MM.1S (cell line): ENCODE measurements at regions not wholly inside any gene's neighbourhood (a gene's known extent, or its start where the extent isn't known, plus 50 kb on each side); places are given as distances from the start of the nearest gene placed in this dataset.

ENCODE experiments used
- DNase-seq: peaks from one replicate; pipeline ENCODE4 v3.0.0-alpha.2; 2015
- H2AFZ ChIP-seq: fragments of 300-600 bp; sonication (generic); 2 replicates; pipeline ENCODE4 v1.6.0; 2016; ENCODE audit warnings: antibody characterized with exemption, low read length
- H3F3A ChIP-seq: fragments of 300-600 bp; sonication (generic); 2 replicates; pipeline ENCODE4 v1.6.1; 2016; ENCODE audit warnings: mild to moderate bottlenecking, antibody characterized with exemption, low read length, moderate library complexity, mixed read lengths; ENCODE audit not compliant: insufficient read depth
- H3K27ac ChIP-seq: fragments of 300-600 bp; sonication (generic); 2 replicates; pipeline ENCODE4 v1.5.1; 2016; ENCODE audit warnings: mild to moderate bottlenecking, low read length
- H3K27me3 ChIP-seq: fragments of 300-600 bp; sonication (generic); replicated peaks from 2 replicates; pipeline ENCODE4 v1.6.0; 2016; ENCODE audit warnings: low read length; ENCODE audit not compliant: insufficient read depth
- H3K36me3 ChIP-seq: fragments of 300-600 bp; sonication (generic); replicated peaks from 2 replicates; pipeline ENCODE4 v1.6.1; 2016; ENCODE audit warnings: mild to moderate bottlenecking, low read length, mixed read lengths; ENCODE audit not compliant: insufficient read depth
- H3K4me1 ChIP-seq: fragments of 300-600 bp; sonication (generic); 2 replicates; pipeline ENCODE4 v1.6.1; 2016; ENCODE audit warnings: low read length, mixed read lengths
- H3K4me2 ChIP-seq: fragments of 300-600 bp; sonication (generic); 2 replicates; pipeline ENCODE4 v1.6.0; 2016; ENCODE audit warnings: low read depth, low read length
- H3K4me3 ChIP-seq: fragments of 300-600 bp; sonication (generic); 2 replicates; pipeline ENCODE4 v1.5.1; 2016; ENCODE audit warnings: low read length, mixed read lengths
- H3K79me2 ChIP-seq: fragments of 300-600 bp; sonication (generic); 2 replicates; pipeline ENCODE4 v1.6.1; 2016; ENCODE audit warnings: mixed run types, low read length, mixed read lengths
- H3K9ac ChIP-seq: fragments of 300-600 bp; sonication (generic); 2 replicates; pipeline ENCODE4 v1.6.1; 2016; ENCODE audit warnings: low read length, mixed read lengths
- H3K9me2 ChIP-seq: fragments of 300-600 bp; sonication (generic); replicated peaks from 2 replicates; pipeline ENCODE4 v1.6.1; 2016; ENCODE audit warnings: mild to moderate bottlenecking, low read length, mixed read lengths; ENCODE audit not compliant: insufficient read depth
- H3K9me3 ChIP-seq: fragments of 300-600 bp; sonication (generic); replicated peaks from 2 replicates; pipeline ENCODE4 v1.6.1; 2016; ENCODE audit warnings: mild to moderate bottlenecking, low read length, mixed read lengths; ENCODE audit not compliant: insufficient read depth
- H4K20me1 ChIP-seq: fragments of 300-600 bp; sonication (generic); 2 replicates; pipeline ENCODE4 v1.6.1; 2016; ENCODE audit warnings: mild to moderate bottlenecking, low read length, moderate library complexity, mixed read lengths; ENCODE audit not compliant: insufficient read depth
- CTCF ChIP-seq: fragments of 300-600 bp; sonication (generic); IDR thresholded peaks from 2 replicates; pipeline ENCODE4 v1.5.1; 2016; ENCODE audit warnings: antibody characterized with exemption, low read length, mixed read lengths
- EZH2 ChIP-seq: fragments of 300-600 bp; sonication (generic); optimal IDR thresholded peaks from 2 replicates; pipeline ENCODE3; 2017; ENCODE audit warnings: low read depth, mild to moderate bottlenecking, antibody characterized with exemption, low read length, mixed read lengths
- EZH2phosphoT487 ChIP-seq: fragments of 300-600 bp; sonication (generic); IDR thresholded peaks from 2 replicates; pipeline ENCODE4 v1.6.1; 2018; ENCODE audit warnings: antibody characterized with exemption, low read length

- Histone ChIP-seq H2AFZ (no peak overlapping the region), H4K20me1 (no peaks in the 10 kb centered on the region), H3K27ac (no peak overlapping the region), H3F3A (no peaks in the 10 kb centered on the region), H3K9me2 (no peaks in the 10 kb centered on the region), H3K9ac (no peak overlapping the region), H3K4me2 (no peak overlapping the region), H3K9me3 (no peaks in the 10 kb centered on the region), H3K4me1 (no peaks in the 10 kb centered on the region), H3K4me3 (no peak overlapping the region), H3K36me3 (no peaks in the 10 kb centered on the region), H3K79me2 (no peaks in the 10 kb centered on the region), H3K27me3 (no peaks in the 10 kb centered on the region)
- no peak for TF ChIP-seq CTCF
- TF ChIP-seq EZH2phosphoT487: no peak
- no peak for TF ChIP-seq EZH2
- no peak for DNase-seq
Observed at GRCh38 chr18:44195394-44196140, 485.1 kb upstream of the SETBP1 start.

GRCh38 chr18:44197832-44198611 is 482.7 kb upstream of the SETBP1 start:
- Histone ChIP-seq H3K27ac (no peak overlapping the region), H3K79me2 (no peaks in the 10 kb centered on the region), H3K27me3 (no peaks in the 10 kb centered on the region), H3K9me3 (no peaks in the 10 kb centered on the region), H3K4me3 (no peak overlapping the region), H3F3A (no peaks in the 10 kb centered on the region), H3K36me3 (no peaks in the 10 kb centered on the region), H3K9ac (no peak overlapping the region), H3K9me2 (no peaks in the 10 kb centered on the region), H2AFZ (no peak overlapping the region), H3K4me2 (no peak overlapping the region), H3K4me1 (no peaks in the 10 kb centered on the region), H4K20me1 (no peaks in the 10 kb centered on the region)
- DNase-seq: no peak
- TF ChIP-seq EZH2phosphoT487: no peak
- no peak for TF ChIP-seq CTCF

- Histone ChIP-seq H3K4me3 (no peak overlapping the region), H3K27ac (no peak overlapping the region), H3K9me2 (no peaks in the 10 kb centered on the region), H3K27me3 (no peaks in the 10 kb centered on the region), H3K79me2 (no peaks in the 10 kb centered on the region), H2AFZ (no peak overlapping the region), H3F3A (no peaks in the 10 kb centered on the region), H3K4me1 (no peaks in the 10 kb centered on the region), H3K9me3 (no peaks in the 10 kb centered on the region), H4K20me1 (no peaks in the 10 kb centered on the region), H3K4me2 (no peak overlapping the region), H3K9ac (no peak overlapping the region), H3K36me3 (no peaks in the 10 kb centered on the region)
- no peak for TF ChIP-seq EZH2
- TF ChIP-seq EZH2phosphoT487: no peak
- TF ChIP-seq CTCF: no peak
- no peak for DNase-seq
Observed at GRCh38 chr18:44198612-44199284, 481.9 kb upstream of the SETBP1 start.
